ENCODE measurements at regions not wholly inside any gene's neighbourhood (a gene's known extent, or its start where the extent isn't known, plus 50 kb on each side); places are given as distances from the start of the nearest gene placed in this dataset.
"Not testable (repeated sequence)": the region's sequence is repeated elsewhere in the genome, so short reads cannot be mapped to it uniquely, and the experiment has no call there.

DNA sequence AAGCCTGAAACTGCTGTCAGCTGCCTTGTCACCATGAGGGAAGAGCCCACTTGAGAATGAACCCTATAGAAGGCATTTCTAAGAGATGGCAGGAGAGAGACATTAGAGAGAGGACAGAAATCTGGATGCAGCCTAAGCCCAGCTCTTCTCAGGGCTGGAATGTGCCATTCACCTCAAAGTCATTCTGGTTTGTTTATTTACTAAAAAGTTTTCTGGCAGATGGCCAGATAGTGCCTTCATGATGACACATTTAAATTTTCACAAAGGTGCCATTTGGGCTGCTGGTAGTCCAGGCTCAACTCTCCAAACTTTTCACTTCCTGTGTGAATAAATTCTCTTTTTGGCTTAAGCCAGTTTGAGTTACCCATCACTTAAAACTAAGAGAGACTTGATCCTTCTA is 144.6 kb upstream of the ZNF366 start:
- DNase-seq (ENCODE audit: low spot score): no peak

DNA sequence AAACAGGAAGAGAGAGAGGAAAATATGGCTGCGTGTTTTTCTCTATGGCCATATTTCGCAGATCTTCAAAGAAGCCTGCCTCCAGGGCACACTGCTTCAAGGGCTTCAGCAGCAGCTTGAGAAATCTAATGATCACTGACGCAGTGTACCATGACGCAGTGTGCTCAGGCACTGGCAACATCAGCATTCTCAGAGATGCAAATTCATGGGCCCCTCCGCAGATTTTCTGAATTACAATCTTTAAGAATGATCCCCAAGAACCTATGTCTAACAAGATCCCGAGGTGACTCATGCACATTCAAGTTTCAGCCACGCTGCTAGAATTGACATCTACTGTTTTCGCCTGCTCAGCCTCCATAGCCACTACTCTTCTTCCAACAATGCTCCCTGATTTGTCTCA is 143.9 kb upstream of the ZNF366 start:
- DNase-seq (ENCODE audit: low spot score): no peak

DNA sequence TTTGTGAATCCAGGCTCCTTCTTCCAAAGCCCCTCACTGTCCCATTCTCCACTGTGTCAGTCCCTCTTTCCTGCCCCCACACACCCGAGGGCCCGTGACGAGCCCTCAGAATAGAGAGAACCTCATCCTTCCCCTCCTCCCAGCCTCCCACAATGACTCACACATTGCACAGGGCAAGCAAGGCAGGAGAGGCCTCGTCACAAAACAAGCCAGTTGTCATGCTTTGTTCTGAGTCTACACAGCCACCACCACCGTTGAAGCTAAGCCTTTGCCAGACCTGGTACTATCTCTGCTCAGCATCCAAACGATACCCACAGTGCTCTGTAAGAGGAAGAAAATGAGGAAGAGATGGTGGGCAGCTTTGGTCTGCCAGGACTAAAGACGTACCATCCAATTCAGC is 142.2 kb upstream of the ZNF366 start:
- no peak for DNase-seq (ENCODE audit: low spot score)

DNA sequence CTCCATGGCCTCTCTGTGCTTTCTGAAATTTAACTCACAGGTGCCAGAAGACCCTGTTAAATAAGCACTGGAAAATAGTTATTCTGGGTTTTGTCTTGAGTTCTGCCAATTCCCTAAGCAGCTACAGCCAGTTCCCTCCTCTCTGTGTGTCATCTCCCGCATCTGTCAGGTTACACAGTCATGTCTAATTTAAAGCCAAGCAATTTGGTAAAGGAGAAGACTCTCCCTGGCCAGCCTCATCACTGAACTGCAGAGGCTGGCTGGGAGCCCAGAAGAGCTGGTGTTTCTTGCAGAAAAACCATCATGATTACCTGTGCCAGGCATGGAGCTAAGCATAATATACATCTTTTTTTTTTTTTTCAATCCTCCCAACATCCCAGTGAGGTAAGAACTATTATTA is 141.3 kb upstream of the ZNF366 start:
- DNase-seq (ENCODE audit: low spot score): peak; percentile 33

DNA sequence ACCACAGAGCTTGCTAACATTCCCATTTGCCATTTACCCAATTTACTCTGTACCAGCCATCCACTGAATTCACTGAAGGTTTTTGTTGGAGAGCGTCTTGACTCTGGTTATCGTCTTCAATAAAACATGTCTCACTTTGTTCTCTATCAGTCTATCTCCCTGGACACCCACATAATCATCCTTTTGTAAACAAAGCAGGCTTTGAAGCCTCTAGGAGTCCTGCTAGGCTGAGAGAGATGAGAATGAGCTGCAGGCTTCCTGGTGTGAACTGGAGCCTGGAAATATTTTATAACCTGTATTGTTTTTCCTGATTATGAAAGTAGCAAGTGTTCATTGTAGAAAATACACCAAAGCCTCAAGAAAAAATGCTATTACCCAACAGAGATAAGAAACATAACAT is 140.6 kb upstream of the ZNF366 start:
- peak; percentile 43 for DNase-seq (ENCODE audit: low spot score)

DNA sequence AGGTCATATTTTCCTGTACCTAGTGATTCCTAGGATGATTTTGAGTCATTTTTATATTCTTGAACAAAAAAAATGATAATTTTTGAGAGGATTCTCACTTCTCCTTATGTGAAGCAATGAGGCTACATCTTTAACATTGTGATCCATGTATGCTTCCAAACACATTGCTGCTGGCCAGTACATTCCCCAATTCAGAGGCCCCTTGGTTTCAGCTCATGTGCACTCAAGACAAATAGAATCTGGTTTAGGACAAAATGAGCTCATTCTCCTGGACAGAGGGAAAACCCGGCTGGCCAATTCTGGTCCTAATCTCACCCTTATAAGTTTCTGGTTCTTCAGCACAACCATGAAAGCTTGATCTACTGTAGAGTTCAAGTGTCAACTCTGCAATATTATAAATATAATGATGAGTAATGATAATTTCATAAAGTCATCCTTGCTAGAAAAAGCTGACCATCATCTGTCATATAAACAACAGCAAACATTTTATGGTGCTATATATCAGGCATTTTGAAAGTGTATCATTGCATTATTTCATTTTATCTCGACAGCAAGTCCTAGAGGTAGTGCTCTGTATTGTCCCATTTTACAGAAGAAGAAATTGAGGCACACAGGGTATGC is 139.1 kb upstream of the ZNF366 start:
- no peak for DNase-seq (ENCODE audit: low spot score)

DNA sequence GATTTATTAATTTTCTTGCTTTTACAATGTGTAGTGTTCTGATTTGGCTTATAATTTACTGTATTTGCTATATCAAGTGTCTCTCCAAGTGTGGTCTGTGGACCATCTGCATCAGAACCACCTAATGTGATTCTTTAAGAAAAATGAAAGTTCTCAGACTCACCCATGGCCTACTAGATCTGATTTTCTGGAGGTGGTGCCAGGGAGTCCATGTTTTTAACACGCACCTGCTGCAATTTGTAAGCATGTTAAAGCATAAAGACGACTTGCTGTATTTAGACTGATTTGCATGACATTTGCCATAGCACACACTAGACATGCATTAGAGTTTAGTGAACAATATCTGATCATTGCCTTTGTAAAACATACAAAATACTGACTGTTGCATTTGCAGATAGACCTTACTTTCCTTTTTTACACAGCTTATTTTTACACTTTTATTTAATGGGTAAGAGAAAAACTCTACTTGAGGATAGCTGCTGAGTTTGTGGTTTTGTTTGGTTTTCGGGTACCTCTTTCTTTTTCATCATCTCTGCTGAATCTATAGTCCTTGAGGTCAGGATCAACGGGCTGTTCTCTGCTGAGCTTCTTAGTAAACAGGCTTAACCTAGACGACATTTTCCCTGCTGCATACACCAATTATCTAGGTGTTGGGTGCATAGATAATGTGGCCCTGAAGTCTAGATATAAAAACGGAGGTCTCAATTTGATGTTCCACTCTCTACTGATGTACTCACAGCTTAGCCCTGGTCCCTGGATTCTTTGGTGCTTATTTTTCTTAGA is 138.0 kb upstream of the ZNF366 start:
- DNase-seq (ENCODE audit: low spot score): no peak

DNA sequence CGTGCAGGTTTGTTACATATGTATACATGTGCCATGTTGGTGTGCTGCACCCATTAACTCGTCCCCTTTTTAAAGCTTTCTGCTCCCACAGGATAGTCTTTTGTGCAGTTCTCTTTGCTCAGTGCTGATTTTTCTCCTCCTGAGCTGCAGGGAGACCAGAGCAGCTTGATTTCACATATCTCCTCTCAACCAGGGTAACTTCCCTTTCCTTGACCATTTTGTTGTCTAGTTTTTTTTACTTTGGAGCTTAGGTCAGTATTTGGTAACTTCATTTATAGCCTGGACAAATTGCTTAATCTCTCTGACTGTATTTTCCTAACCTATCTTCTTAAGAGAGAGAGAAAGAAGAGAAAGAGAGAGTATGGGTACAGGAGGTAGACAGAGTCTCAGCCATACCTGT is 137.1 kb upstream of the ZNF366 start:
- no peak for DNase-seq (ENCODE audit: low spot score)

DNA sequence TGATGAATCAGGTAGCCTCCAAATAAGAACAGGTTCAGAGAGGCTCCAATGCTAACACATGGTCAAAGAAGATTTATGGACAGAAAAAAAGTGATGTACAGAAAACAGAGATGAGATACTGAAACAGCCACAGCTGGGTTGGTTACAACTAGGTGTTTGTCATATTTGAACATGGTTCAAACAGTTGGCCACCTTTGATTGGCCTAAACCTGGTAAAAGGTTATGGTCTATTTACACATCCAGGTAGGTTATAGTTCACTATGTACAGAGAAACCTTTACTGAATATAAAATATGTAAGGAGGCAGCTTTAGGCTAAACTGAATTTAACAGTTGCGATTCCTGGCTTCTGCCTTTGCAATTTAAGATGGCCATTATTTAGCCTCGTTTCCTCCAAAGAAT is 134.0 kb upstream of the ZNF366 start:
- no peak for DNase-seq (ENCODE audit: low spot score)

DNA sequence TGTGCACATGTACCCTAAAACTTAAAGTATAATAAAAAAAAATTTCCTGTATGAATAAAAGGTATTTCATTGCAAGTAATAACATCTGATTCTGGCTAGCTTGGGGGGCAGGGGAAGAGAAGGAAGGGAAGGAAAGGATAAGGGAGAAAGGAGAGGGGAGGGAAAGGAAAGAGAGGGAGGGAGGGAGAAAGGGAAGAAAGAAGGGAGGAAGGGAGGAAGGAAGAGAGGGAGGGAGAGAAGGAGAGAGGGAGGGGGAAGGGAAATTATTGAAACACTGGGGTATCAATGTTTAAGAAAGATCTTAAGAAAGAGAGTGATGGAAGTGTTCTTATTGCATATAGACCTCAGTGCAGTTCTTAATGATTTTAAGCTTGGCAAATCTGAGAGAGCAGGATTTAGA is 129.8 kb upstream of the ZNF366 start:
- no peak for DNase-seq (ENCODE audit: low spot score)

DNA sequence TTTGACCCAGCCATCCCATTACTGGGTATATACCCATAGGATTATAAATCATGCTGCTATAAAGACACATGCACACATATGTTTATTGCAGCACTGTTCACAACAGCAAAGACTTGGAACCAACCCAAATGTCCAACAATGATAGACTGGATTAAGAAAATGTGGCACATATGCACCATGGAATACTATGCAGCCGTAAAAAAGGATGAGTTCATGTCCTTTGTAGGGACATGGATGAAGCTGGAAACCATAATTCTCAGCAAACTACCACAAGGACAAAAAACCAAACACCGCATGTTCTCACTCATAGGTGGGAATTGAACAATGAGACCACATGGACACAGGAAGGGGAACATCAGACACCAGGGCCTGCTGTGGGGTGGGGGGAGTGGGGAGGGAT is 129.4 kb upstream of the ZNF366 start:
- not testable (repeated sequence) for DNase-seq (ENCODE audit: low spot score)

DNA sequence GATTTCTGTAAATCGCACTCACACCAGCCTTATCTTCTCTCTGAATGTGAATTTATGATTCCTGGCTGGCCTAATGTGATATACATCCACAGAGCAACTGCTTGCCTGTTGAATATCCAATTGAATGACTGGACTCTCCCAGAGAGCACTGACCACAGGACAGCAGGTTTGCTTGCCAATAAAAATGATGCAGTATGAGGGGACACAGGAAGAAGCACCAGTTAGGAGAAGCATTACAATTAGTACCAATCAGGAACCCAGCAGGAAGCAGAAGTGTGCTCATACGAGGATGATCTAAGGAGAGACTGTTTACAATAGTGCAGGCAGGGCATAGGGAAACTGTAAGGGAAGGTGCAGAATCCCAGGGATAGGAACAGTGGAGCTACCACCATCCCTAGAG is 127.2 kb upstream of the ZNF366 start:
- DNase-seq (ENCODE audit: low spot score): no peak

DNA sequence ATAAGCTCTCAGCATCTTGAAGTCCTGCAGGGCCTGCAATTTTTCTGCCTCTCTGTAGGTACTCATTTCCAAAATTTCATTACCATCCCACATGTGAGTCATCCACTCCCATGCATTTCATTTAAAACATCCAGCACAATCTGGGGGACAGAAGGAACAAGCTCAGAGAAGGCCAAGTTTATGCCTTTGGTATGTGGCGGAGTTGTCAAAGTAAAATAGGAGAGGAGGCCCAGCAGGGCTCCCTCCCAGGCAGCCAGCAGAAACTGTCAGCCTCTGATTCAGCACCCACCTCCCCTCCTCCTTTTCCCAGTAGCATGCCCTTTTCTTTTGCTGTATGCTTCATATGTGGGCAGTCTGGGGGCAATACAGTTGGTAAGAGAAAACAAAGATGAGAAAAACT is 126.4 kb upstream of the ZNF366 start:
- DNase-seq (ENCODE audit: low spot score): peak; percentile 86

DNA sequence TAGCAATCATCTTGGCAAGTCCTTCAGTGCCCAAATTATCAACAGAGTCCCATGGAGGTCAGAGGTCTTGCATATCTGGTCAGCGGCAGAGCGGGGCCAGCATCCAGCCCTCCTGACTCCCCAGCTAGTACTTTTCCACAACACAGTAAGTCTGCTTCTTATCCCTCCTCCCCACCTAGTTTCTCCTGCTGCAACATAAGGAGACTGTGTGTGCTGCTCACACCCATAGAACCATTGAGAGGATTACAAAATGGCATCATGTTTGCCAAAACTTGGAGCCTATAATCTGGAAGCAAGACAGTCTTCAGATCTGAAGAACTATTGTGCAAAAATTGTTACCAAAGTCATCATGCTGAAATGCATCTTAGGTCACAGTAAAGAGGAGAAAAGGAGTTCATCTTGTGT is 125.8 kb upstream of the ZNF366 start:
- no peak for DNase-seq (ENCODE audit: low spot score)

DNA sequence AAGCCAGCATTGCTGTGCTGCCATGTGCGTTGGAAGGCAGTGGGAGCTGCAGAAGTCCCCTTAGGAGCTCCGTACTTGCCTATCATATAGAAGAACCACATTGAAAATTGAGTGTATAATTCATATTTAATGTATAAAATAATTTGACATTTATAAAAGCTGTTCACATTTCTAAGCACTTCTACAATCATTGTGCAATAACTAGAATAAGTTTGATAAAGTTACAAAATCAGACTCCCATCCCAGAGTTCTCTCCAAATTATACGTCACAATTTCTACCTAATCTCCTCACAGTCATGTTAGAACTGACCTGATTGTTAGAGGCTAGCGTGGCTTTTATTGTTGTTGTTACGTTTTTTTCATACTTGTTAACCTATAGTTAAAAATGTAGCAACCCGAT is 123.5 kb upstream of the ZNF366 start:
- DNase-seq (ENCODE audit: low spot score): no peak

DNA sequence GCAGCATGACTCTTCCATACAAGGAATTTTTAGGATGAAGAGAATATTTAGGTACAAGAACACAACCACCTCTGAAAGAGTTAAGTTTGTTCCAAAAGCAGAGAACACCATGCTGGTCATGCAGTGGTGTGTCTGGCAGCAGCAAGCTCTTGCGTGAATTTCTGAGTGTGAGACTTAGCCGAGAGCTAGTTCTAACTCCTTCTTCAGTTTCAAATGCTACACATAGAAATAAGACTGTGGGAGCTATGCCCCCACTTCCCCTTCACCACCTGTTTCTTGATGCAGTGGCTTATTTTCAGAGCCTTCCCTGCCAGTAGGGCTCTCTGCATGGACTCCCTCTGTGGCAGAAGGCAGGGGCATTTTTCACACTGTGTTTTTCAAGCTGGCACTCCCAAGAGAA is 122.9 kb upstream of the ZNF366 start:
- DNase-seq (ENCODE audit: low spot score): no peak

DNA sequence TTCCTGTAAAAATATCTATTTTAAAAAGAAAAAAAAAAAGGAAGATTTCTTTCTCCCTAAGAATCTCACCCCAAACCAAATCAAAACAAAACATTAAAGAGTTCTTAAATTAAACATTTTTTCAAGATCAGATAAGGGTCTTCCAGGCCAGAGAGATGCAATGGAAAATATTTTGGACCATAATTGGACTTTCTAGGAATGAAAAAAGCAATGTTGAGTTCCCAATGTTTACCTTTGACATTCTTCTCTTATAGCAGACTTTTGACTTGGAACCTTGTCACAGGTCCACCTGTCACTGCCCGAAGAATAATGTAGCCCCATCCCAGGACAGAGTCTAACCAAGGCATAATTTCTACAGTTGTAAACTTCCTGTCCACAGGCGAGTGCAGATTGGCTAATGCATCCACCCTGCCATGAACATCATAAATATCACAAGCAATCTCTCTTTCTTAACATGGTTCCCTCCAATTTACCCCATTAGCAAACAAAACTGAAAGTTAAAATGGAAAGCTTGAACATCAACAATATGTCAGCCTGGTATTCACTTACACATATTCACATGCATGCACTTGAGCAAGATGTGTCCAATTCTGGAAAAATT is 121.7 kb upstream of the ZNF366 start:
- no peak for DNase-seq (ENCODE audit: low spot score)

DNA sequence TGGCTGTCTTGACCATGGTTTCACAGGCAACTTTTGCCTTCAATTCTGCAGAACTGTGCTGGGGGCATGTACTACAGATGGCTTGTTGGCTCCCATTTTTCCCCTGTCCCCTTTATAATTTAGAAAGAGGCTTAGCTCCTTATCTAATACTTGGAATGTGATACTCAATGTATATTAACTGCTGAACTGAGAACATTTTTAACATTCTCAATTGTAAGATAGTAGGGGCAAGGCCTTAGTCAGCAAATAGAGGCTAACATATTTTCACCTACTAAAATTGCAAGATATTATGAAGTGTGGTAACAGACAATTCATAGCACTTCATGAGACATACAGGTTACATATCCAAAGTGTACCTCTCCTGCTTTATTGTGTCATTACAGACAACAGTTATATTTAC is 118.1 kb upstream of the ZNF366 start:
- no peak for DNase-seq (ENCODE audit: low spot score)

DNA sequence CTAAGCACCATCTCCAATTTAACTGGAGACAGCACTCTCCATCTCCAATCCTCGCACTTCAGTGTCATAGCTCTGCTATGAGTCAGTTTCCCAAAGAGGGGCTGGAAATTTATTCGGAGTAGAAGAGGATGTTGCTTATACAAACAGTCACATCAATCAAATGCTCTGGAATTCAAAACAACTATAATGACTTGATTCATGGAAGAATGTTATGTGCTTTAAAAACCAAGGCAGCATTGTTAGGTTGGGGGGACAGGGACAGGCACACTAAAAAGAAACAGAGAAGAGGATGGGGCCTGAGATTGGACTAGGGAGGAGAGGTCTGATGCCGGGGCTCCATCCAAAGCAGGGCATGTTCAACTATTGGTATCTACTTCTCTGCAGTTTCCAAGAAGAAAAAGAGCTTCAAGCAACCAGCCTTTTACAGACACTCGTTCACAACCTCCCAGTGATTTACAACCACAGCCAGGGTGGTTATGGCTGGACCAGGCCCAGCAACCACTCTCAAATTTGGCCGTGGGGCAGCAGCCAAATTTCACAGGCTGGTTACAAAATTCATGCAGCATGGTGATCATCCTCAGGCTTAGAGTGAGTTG is 117.5 kb upstream of the ZNF366 start:
- peak; percentile 43 for DNase-seq (ENCODE audit: low spot score)

DNA sequence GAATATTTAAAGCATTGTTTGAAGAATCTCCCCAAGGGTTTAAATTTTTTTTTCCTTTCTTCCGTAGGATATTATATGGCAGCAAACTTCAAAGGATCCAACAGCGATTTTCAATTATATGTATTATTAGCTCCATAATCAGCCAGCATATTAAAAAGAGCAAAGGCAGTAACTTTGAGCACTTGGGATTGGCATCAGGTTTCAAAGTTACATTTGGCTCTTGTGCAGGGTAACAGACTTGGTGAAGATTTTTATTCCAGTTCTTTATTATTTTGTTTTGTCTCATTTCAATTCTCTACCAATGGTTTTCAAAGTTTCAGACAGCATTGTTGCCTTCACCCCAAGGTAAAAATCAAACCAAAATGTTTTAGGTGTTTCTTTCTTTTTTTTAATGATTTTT is 116.7 kb upstream of the ZNF366 start:
- no peak for DNase-seq (ENCODE audit: low spot score)

DNA sequence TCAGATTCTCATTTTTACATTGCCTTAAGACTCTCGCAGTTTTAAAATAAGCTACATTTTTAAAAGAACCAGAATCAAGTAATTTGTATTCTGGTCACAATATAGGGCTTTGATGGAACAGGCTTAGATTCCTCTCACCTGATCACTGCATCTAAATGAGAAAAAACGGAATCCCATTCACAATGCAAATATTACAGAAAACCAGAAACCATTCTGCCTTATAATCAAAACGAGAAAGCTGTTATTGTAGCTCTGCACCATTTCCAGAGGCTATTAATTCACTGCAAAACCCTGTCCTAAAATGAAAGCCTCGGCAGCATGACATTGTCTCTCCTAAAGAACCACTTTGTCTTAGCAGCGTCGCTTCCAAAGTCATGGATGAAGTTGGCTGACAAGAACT is 116.1 kb upstream of the ZNF366 start:
- no peak for DNase-seq (ENCODE audit: low spot score)

DNA sequence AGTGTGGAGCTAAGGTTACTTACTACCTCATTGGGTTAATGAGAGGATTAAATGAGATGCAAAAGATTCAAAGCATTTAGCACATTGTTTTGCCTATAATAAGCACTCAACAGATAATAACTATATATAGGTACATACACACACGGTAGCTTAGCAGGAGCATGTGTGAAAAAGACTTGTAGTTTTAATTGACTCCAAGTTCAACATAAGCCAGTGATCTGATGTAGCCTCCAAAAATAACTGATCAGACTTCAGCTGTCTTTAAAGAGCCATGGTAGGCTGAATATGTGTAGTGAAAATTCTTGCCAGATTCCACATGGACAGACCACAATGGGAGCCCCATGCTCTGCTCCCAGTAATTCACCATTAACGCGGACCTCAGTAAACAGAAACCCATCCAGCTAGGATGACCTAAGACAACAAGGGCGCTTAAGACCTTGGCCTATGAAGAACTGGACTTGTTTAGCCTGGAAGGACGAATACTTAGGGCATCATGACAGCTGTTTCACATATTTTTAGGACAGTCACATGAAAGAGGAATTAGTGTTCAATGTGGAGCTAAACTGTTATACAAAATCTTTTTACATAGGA is 115.1 kb upstream of the ZNF366 start:
- DNase-seq (ENCODE audit: low spot score): no peak

DNA sequence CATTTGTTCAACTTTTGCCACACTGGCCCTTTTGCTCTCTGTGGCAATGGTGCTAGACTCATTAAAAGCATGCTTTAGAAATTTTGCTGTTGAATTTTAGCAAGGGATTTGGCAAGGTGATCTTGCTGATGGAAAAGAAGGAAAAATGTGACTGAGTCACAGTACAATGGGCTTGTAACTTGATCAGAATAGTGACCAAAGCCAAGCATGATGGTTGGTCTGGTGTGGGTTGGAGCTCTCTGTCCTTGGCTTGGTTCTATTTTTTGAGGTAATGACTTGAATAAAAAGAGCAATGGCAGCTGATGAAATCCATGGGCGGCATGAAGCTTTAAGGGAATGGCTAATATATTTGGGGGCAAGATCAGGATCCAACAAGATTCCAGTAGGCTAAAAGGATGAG is 114.4 kb upstream of the ZNF366 start:
- no peak for DNase-seq (ENCODE audit: low spot score)

Data from umbilical cord (tissue), 1 donor.